GM12892 (cell line): ENCODE measurements at regions not wholly inside any gene's neighbourhood (a gene's known extent, or its start where the extent isn't known, plus 50 kb on each side); places are given as distances from the start of the nearest gene placed in this dataset.

Experiments
- POLR2A ChIP-seq: IDR thresholded peaks from 2 replicates; pipeline ENCODE4 v1.6.1; 2011; ENCODE audit warnings: low read depth, low read length, control low read depth
- POLR2AphosphoS5 ChIP-seq: IDR thresholded peaks from 2 replicates; pipeline ENCODE4 v1.6.1; 2011; ENCODE audit warnings: low read depth, low read length, control low read depth
- TAF1 ChIP-seq: IDR thresholded peaks from 2 replicates; pipeline ENCODE4 v1.6.1; 2011; ENCODE audit warnings: low read depth, mild to moderate bottlenecking, control low read depth, low read length, borderline replicate concordance

DNA sequence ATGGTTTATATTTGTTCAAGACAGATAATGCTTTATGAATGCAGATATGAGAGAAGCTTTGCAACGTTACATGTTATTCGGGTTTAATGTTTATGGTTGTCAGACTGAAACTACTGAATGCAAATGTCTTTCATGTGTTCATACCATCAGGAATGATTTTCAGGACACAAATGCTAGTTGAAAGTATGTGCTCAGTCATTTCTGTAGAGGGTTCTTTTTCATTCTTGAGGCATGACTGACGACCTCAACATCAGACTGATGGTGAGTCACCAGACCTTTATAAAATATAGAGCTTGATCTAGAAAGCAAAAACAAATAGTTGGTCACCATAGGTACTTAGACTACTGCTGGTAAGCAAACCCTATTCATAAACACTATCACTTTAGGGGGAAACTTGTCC lies 287.3 kb upstream of the NUDT12 start:
- no peak for TF ChIP-seq POLR2A
- TF ChIP-seq POLR2AphosphoS5: no peak
- TF ChIP-seq TAF1: no peak
